ENCODE measurements at regions not wholly inside any gene's neighbourhood (a gene's known extent, or its start where the extent isn't known, plus 50 kb on each side); places are given as distances from the start of the nearest gene placed in this dataset.

DNA sequence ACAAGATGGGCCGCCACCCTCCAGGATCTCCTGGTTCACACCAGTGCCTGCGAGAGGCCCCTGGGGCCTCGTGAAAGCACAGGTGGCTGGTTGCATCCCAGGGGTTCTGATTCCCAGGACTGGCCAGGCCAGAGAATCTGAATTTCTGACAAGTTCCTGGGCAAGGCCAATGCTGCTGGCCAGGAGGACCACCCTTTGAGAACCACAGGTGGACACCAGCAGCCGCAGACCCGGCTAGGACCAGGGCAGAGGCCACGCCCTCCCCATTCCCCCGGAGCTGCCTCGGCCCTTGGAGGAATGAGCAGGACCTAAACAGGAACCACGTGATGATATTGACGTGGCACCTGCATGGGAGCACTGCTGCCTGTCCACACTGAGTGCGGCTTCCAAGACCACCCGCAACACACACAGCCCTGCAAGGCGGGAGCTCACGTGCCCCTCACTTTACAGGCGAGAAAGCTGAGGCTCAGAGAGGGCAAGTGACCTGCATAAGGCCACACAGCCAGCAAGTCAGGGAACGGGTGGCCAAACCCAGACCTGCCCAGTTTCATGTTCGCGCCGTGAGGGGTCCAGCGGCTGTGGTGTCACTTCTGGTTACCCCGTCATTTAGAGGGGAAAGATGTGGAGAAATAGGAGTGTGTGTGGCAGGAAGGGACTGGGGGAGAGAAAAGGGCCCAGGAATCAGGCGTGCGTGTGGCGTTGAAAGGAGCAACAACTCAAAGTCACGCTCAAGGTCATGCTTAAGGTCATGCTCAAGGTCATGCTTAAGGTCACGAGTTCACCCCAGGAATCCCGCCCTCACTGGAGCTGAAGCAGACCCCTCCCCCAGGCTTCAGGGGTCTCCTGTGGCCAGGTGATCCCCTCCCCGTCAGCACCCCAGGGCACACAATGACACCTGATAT lies 105.9 kb upstream of the IER5L start:
- DNase-seq (ENCODE audit: low spot score) = no peak
- Histone ChIP-seq H3K4me3 (ENCODE audit: low read depth in 1 of 3, low read length in 3 of 3) (no peak overlapping the region), H3K9ac (ENCODE audit: low read depth in 1 of 2, low read length in 2 of 2) (no peak overlapping the region), H3K36me3 (ENCODE audit: control insufficient read depth in 4 of 4, insufficient read depth in 3 of 4, low read depth in 1 of 4, low read length in 3 of 4) (no peaks in the 10 kb centered on the region), H3K27me3 (ENCODE audit: control insufficient read depth in 4 of 4, insufficient read depth in 4 of 4, low read length in 3 of 4) (no peaks in the 10 kb centered on the region), H3K4me1 (ENCODE audit: control insufficient read depth in 4 of 4, insufficient read depth in 4 of 4, low read length in 3 of 4) (no peaks in the 10 kb centered on the region), H3K27ac (ENCODE audit: low read depth in 1 of 2, low read length in 2 of 2) (no peak overlapping the region), H3K9me3 (ENCODE audit: control insufficient read depth in 4 of 4, low read length in 3 of 4) (no peaks in the 10 kb centered on the region)
- 91% methylated on average over 28 of the region's 28 CpGs for WGBS
- TF ChIP-seq NR2F2 (IDR thresholded peaks at IDR 0.05) = no peak
- no peak for TF ChIP-seq JUND (IDR thresholded peaks at IDR 0.05)
- TF ChIP-seq, protein P1, sequence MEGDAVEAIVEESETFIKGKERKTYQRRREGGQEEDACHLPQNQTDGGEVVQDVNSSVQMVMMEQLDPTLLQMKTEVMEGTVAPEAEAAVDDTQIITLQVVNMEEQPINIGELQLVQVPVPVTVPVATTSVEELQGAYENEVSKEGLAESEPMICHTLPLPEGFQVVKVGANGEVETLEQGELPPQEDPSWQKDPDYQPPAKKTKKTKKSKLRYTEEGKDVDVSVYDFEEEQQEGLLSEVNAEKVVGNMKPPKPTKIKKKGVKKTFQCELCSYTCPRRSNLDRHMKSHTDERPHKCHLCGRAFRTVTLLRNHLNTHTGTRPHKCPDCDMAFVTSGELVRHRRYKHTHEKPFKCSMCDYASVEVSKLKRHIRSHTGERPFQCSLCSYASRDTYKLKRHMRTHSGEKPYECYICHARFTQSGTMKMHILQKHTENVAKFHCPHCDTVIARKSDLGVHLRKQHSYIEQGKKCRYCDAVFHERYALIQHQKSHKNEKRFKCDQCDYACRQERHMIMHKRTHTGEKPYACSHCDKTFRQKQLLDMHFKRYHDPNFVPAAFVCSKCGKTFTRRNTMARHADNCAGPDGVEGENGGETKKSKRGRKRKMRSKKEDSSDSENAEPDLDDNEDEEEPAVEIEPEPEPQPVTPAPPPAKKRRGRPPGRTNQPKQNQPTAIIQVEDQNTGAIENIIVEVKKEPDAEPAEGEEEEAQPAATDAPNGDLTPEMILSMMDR (IDR thresholded peaks at IDR 0.05; ENCODE audit: low read depth, low read length, missing input control) = no peak

- H3K27ac ChIP-seq (ENCODE audit: low read depth in 1 of 2, low read length in 2 of 2) = no peak overlapping the region
- H3K27me3 ChIP-seq (ENCODE audit: control insufficient read depth in 4 of 4, insufficient read depth in 4 of 4, low read length in 3 of 4) = no peaks in the 10 kb centered on the region
Observed at GRCh38 chr9:129283291-129283691, 105.2 kb upstream of the IER5L start.

DNA sequence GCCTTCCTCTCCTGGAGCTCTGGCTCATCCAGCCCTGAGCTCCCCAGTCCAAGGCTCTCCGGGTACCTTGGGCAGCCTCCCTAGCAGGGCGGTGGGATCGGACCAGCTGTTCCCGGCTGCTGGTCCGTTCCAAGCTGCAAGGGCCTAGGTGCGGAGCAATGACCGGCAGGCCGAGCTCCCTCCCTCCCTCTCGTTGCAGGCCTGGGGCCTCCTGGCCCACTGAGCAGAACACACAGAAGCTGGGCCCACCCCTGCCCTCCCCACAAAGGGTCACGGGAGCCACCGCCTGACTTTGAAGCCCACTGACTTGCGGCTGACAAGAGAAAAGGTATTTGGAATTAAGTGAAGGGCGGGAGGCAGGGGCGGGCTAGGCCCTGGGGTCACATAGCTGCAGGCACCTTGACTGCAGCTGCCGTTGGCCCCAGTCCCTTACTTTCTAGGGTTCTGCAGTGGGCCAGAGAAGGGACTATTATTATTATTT lies 104.7 kb upstream of the IER5L start:
- WGBS = 73% methylated on average over 15 of the region's 15 CpGs
- Histone ChIP-seq H3K4me1 (ENCODE audit: control insufficient read depth in 4 of 4, insufficient read depth in 4 of 4, low read length in 3 of 4) (no peaks in the 10 kb centered on the region), H3K9ac (ENCODE audit: low read depth in 1 of 2, low read length in 2 of 2) (no peak overlapping the region), H3K4me3 (ENCODE audit: low read depth in 1 of 3, low read length in 3 of 3) (peak overlapping the region in 1 of 3 donors; percentile 27), H3K27me3 (ENCODE audit: control insufficient read depth in 4 of 4, insufficient read depth in 4 of 4, low read length in 3 of 4) (no peaks in the 10 kb centered on the region), H3K36me3 (ENCODE audit: control insufficient read depth in 4 of 4, insufficient read depth in 3 of 4, low read depth in 1 of 4, low read length in 3 of 4) (no peaks in the 10 kb centered on the region), H3K9me3 (ENCODE audit: control insufficient read depth in 4 of 4, low read length in 3 of 4) (no peaks in the 10 kb centered on the region), H3K27ac (ENCODE audit: low read depth in 1 of 2, low read length in 2 of 2) (no peak overlapping the region)
- no peak for DNase-seq (ENCODE audit: low spot score)
- TF ChIP-seq EGR1 (IDR thresholded peaks at IDR 0.05; ENCODE audit: low read depth in 2 of 2) (no peak), RXRA (IDR thresholded peaks at IDR 0.05) (no peak), SP1 (IDR thresholded peaks at IDR 0.05) (no peak), ATF3 (IDR thresholded peaks at IDR 0.05) (no peak), RAD21 (IDR thresholded peaks at IDR 0.05) (no peak), ZBTB33 (IDR thresholded peaks at IDR 0.05) (no peak), YY1 (IDR thresholded peaks at IDR 0.05) (no peak), MAX (IDR thresholded peaks at IDR 0.05) (no peak), FOXA2 (IDR thresholded peaks at IDR 0.05) (no peak), HNF4G (IDR thresholded peaks at IDR 0.05) (no peak), HNF4A (conservative IDR thresholded peaks at IDR 0.05) (no peak), TAF1 (conservative IDR thresholded peaks at IDR 0.05) (no peak), JUND (IDR thresholded peaks at IDR 0.05) (no peak)
- TF ChIP-seq, protein P2, sequence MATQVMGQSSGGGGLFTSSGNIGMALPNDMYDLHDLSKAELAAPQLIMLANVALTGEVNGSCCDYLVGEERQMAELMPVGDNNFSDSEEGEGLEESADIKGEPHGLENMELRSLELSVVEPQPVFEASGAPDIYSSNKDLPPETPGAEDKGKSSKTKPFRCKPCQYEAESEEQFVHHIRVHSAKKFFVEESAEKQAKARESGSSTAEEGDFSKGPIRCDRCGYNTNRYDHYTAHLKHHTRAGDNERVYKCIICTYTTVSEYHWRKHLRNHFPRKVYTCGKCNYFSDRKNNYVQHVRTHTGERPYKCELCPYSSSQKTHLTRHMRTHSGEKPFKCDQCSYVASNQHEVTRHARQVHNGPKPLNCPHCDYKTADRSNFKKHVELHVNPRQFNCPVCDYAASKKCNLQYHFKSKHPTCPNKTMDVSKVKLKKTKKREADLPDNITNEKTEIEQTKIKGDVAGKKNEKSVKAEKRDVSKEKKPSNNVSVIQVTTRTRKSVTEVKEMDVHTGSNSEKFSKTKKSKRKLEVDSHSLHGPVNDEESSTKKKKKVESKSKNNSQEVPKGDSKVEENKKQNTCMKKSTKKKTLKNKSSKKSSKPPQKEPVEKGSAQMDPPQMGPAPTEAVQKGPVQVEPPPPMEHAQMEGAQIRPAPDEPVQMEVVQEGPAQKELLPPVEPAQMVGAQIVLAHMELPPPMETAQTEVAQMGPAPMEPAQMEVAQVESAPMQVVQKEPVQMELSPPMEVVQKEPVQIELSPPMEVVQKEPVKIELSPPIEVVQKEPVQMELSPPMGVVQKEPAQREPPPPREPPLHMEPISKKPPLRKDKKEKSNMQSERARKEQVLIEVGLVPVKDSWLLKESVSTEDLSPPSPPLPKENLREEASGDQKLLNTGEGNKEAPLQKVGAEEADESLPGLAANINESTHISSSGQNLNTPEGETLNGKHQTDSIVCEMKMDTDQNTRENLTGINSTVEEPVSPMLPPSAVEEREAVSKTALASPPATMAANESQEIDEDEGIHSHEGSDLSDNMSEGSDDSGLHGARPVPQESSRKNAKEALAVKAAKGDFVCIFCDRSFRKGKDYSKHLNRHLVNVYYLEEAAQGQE (IDR thresholded peaks at IDR 0.05) = no peak
- TF ChIP-seq, protein P1 (IDR thresholded peaks at IDR 0.05; ENCODE audit: low read depth, low read length, missing input control) = no peak

More at GRCh38 chr9:129283291-129283691, 105.2 kb upstream of the IER5L start:
- WGBS = 84% methylated on average over 7 of the region's 7 CpGs
- TF ChIP-seq TAF1 (conservative IDR thresholded peaks at IDR 0.05) (no peak), HNF4G (IDR thresholded peaks at IDR 0.05) (no peak)
- no peak for DNase-seq (ENCODE audit: low spot score)
- no peaks in the 10 kb centered on the region for H3K36me3 ChIP-seq (ENCODE audit: control insufficient read depth in 4 of 4, insufficient read depth in 3 of 4, low read depth in 1 of 4, low read length in 3 of 4)
- H3K4me1 ChIP-seq (ENCODE audit: control insufficient read depth in 4 of 4, insufficient read depth in 4 of 4, low read length in 3 of 4) = no peaks in the 10 kb centered on the region
- H3K9me3 ChIP-seq (ENCODE audit: control insufficient read depth in 4 of 4, low read length in 3 of 4) = no peaks in the 10 kb centered on the region
- H3K9ac ChIP-seq (ENCODE audit: low read depth in 1 of 2, low read length in 2 of 2) = no peak overlapping the region
- no peak overlapping the region for H3K4me3 ChIP-seq (ENCODE audit: low read depth in 1 of 3, low read length in 3 of 3)
